ENCODE measurements at regions not wholly inside any gene's neighbourhood (a gene's known extent, or its start where the extent isn't known, plus 50 kb on each side); places are given as distances from the start of the nearest gene placed in this dataset.

- Histone ChIP-seq H3K9me3 (no peaks in the 10 kb centered on the region), H3K4me1 (no peaks in the 10 kb centered on the region), H3K4me3 (no peak overlapping the region), H3K27ac (no peak overlapping the region), H3K27me3 (no peaks in the 10 kb centered on the region), H3K36me3 (no peaks in the 10 kb centered on the region)
- no peak for TF ChIP-seq CTCF (IDR thresholded peaks at IDR 0.05)
- intact Hi-C loops (cut with DNase I; ENCODE audit: low total_unique reads), result no loop called here
- DNase-seq, result no peak
Measured at GRCh38 chr6:117188627-117189201, 76.6 kb upstream of the VGLL2 start.

- no peaks in the 10 kb centered on the region for H3K9me3 ChIP-seq
- no peak for DNase-seq
- no peak overlapping the region for H3K27ac ChIP-seq
- H3K4me3 ChIP-seq, result no peak overlapping the region
- no peaks in the 10 kb centered on the region for H3K36me3 ChIP-seq
- H3K4me1 ChIP-seq, result no peaks in the 10 kb centered on the region
- intact Hi-C loops (cut with DNase I; ENCODE audit: low total_unique reads), result no loop called here
- no peaks in the 10 kb centered on the region for H3K27me3 ChIP-seq
- no peak for TF ChIP-seq CTCF (IDR thresholded peaks at IDR 0.05)
Measured at GRCh38 chr6:117191009-117191408, 74.3 kb upstream of the VGLL2 start.

GRCh38 chr6:117191448-117191847 is 73.9 kb upstream of the VGLL2 start:
- Histone ChIP-seq H3K4me1 (no peaks in the 10 kb centered on the region), H3K4me3 (no peak overlapping the region), H3K36me3 (no peaks in the 10 kb centered on the region), H3K27me3 (no peaks in the 10 kb centered on the region), H3K27ac (no peak overlapping the region), H3K9me3 (no peaks in the 10 kb centered on the region)
- intact Hi-C loops (cut with DNase I; ENCODE audit: low total_unique reads), result no loop called here
- DNase-seq, result no peak
- TF ChIP-seq CTCF (IDR thresholded peaks at IDR 0.05), result no peak

- intact Hi-C loops (cut with DNase I; ENCODE audit: low total_unique reads), result no loop called here
- TF ChIP-seq CTCF (IDR thresholded peaks at IDR 0.05), result no peak
- Histone ChIP-seq H3K4me3 (no peak overlapping the region), H3K9me3 (no peaks in the 10 kb centered on the region), H3K27me3 (no peaks in the 10 kb centered on the region), H3K36me3 (no peaks in the 10 kb centered on the region), H3K4me1 (no peaks in the 10 kb centered on the region), H3K27ac (no peak overlapping the region)
- no peak for DNase-seq
Measured at GRCh38 chr6:117194271-117194670, 71.1 kb upstream of the VGLL2 start.

GRCh38 chr6:117194978-117195377 is 70.4 kb upstream of the VGLL2 start:
- Histone ChIP-seq H3K4me1 (peaks cover 0 to 3% (median 0%) of the 10 kb centered on the region in 4 donors), H3K27ac (no peak overlapping the region), H3K36me3 (no peaks in the 10 kb centered on the region), H3K4me3 (no peak overlapping the region), H3K27me3 (no peaks in the 10 kb centered on the region), H3K9me3 (no peaks in the 10 kb centered on the region)
- TF ChIP-seq CTCF (IDR thresholded peaks at IDR 0.05), result no peak
- no peak for DNase-seq
- intact Hi-C loops (cut with DNase I; ENCODE audit: low total_unique reads), result no loop called here

GRCh38 chr6:117195728-117196127 is 69.6 kb upstream of the VGLL2 start:
- no peak overlapping the region for H3K4me3 ChIP-seq
- H3K9me3 ChIP-seq, result no peaks in the 10 kb centered on the region
- intact Hi-C loops (cut with DNase I; ENCODE audit: low total_unique reads), result no loop called here
- no peak for TF ChIP-seq CTCF (IDR thresholded peaks at IDR 0.05)
- no peaks in the 10 kb centered on the region for H3K27me3 ChIP-seq
- no peak for DNase-seq
- H3K27ac ChIP-seq, result no peak overlapping the region
- H3K36me3 ChIP-seq, result no peaks in the 10 kb centered on the region
- H3K4me1 ChIP-seq, result peaks cover 0 to 4% (median 0%) of the 10 kb centered on the region in 4 donors

Measured in tibial artery (tissue), 4 donors.